ENCODE measurements at regions not wholly inside any gene's neighbourhood (a gene's known extent, or its start where the extent isn't known, plus 50 kb on each side); places are given as distances from the start of the nearest gene placed in this dataset.

- H3K27me3 Mint-ChIP-seq (ENCODE audit: insufficient read depth, low read depth, poor library complexity), result no peaks in the 10 kb centered on the region
- no peak for DNase-seq (ENCODE audit: low spot score)
- H3K36me3 Mint-ChIP-seq (ENCODE audit: low read depth), result no peaks in the 10 kb centered on the region
- H3K4me3 Mint-ChIP-seq, result no peak overlapping the region
- H3K9me3 Mint-ChIP-seq, result no peaks in the 10 kb centered on the region; the same call in 2 of the 3 replicates
- Histone ChIP-seq H3K36me3 (ENCODE audit: insufficient read depth) (no peaks in the 10 kb centered on the region), H3K9me2 (ENCODE audit: insufficient read depth) (no peaks in the 10 kb centered on the region), H3K4me3 (no peak overlapping the region), H3K4me2 (no peak overlapping the region), H3F3A (replicated peaks; ENCODE audit: low read depth) (no peaks in the 10 kb centered on the region), H3K79me2 (replicated peaks; ENCODE audit: insufficient read depth) (no peaks in the 10 kb centered on the region), H3K4me1 (ENCODE audit: insufficient read depth) (no peaks in the 10 kb centered on the region), H3K27ac (ENCODE audit: low read depth) (no peak overlapping the region), H3K27me3 (ENCODE audit: insufficient read depth) (no peaks in the 10 kb centered on the region), H4K20me1 (replicated peaks; ENCODE audit: insufficient read depth) (no peaks in the 10 kb centered on the region), H2AFZ (no peak overlapping the region)
- H3K27ac Mint-ChIP-seq, result no peak overlapping the region
- ATAC-seq, result no peak
- TF ChIP-seq EZH2phosphoT487 (IDR thresholded peaks at IDR 0.05; ENCODE audit: unreplicated experiment) (no peak), STAT1 (IDR thresholded peaks at IDR 0.05; ENCODE audit: unreplicated experiment) (no peak), ZNF462 (CRISPR knock-in tag; IDR thresholded peaks at IDR 0.05) (no peak), JUNB (IDR thresholded peaks at IDR 0.05; ENCODE audit: unreplicated experiment) (no peak)
- H3K4me1 Mint-ChIP-seq, result no peaks in the 10 kb centered on the region
Measured at GRCh38 chr14:39568809-39569538, 136.7 kb upstream of the FBXO33 start.

- Mint-ChIP-seq H3K4me1 (no peaks in the 10 kb centered on the region), H3K36me3 (ENCODE audit: low read depth) (no peaks in the 10 kb centered on the region), H3K9me3 (no peaks in the 10 kb centered on the region; the same call in 2 of the 3 replicates), H3K27ac (no peak overlapping the region), H3K27me3 (ENCODE audit: insufficient read depth, low read depth, poor library complexity) (no peaks in the 10 kb centered on the region), H3K4me3 (no peak overlapping the region)
- no peaks in the 10 kb centered on the region for H3K79me2 ChIP-seq (replicated peaks; ENCODE audit: insufficient read depth)
- no peak overlapping the region for H3K27ac ChIP-seq (ENCODE audit: low read depth)
- DNase-seq (ENCODE audit: low spot score), result no peak
- no peak overlapping the region for H2AFZ ChIP-seq
- ATAC-seq, result no peak
- no peaks in the 10 kb centered on the region for H3K4me1 ChIP-seq (ENCODE audit: insufficient read depth)
- no peaks in the 10 kb centered on the region for H4K20me1 ChIP-seq (replicated peaks; ENCODE audit: insufficient read depth)
- no peak overlapping the region for H3K4me2 ChIP-seq
- TF ChIP-seq STAT1 (IDR thresholded peaks at IDR 0.05; ENCODE audit: unreplicated experiment), result no peak
- no peak for TF ChIP-seq EZH2phosphoT487 (IDR thresholded peaks at IDR 0.05; ENCODE audit: unreplicated experiment)
- TF ChIP-seq NANOG (IDR thresholded peaks at IDR 0.05; ENCODE audit: borderline replicate concordance), result no peak
- TF ChIP-seq REST (IDR thresholded peaks at IDR 0.05; ENCODE audit: unreplicated experiment), result no peak
- no peak for TF ChIP-seq ZNF114 (CRISPR knock-in tag; IDR thresholded peaks at IDR 0.05)
- no peak for TF ChIP-seq CREB1 (CRISPR knock-in tag; IDR thresholded peaks at IDR 0.05; ENCODE audit: low read depth)
- no peak overlapping the region for H3K4me3 ChIP-seq
- no peaks in the 10 kb centered on the region for H3F3A ChIP-seq (replicated peaks; ENCODE audit: low read depth)
- H3K9me2 ChIP-seq (ENCODE audit: insufficient read depth), result no peaks in the 10 kb centered on the region
- H3K27me3 ChIP-seq (ENCODE audit: insufficient read depth), result no peaks in the 10 kb centered on the region
- no peaks in the 10 kb centered on the region for H3K36me3 ChIP-seq (ENCODE audit: insufficient read depth)
Measured at GRCh38 chr14:39566795-39567194, 134.6 kb upstream of the FBXO33 start.

All from GM23338 (cell line).